ENCODE measurements at regions not wholly inside any gene's neighbourhood (a gene's known extent, or its start where the extent isn't known, plus 50 kb on each side); places are given as distances from the start of the nearest gene placed in this dataset.

GRCh38 chr9:87211669-87212068 is 264.4 kb upstream of the GAS1 start:
- ChIA-PET RAD21 (ENCODE audit: low non-redundant PET in 1 of 2, low total read pairs in 2 of 2, uncharacterized antibody in 2 of 2, unreplicated experiment in 2 of 2) (no interaction called here), CTCF (no interaction called here), POLR2A (no interaction called here)
- Histone ChIP-seq H2AFZ (ENCODE audit: low read depth, low read length, poor library complexity, severe bottlenecking) (no peak overlapping the region), H3K4me2 (ENCODE audit: low read length) (no peak overlapping the region), H3K9me2 (ENCODE audit: insufficient read depth) (no peaks in the 10 kb centered on the region), H3K36me3 (ENCODE audit: control insufficient read depth in 1 of 2, insufficient read depth in 2 of 2, low read length in 2 of 2) (no peaks in the 10 kb centered on the region), H3K27ac (ENCODE audit: low read depth, low read length) (no peak overlapping the region), H3K27me3 (ENCODE audit: insufficient read depth, low read length) (peaks cover 53% of the 10 kb centered on the region), H3K9ac (ENCODE audit: low read length) (no peak overlapping the region), H4K20me1 (ENCODE audit: insufficient read depth) (no peaks in the 10 kb centered on the region), H3K79me2 (ENCODE audit: insufficient read depth, low read length) (no peaks in the 10 kb centered on the region), H3K4me1 (ENCODE audit: control insufficient read depth in 1 of 2, insufficient read depth in 2 of 2, low read length in 2 of 2) (peaks cover 9% of the 10 kb centered on the region in 2 experiments), H3K4me3 (replicated peaks in 1 of 2; ENCODE audit: low read depth in 1 of 2, low read length in 2 of 2) (no peak overlapping the region), H3K9me3 (ENCODE audit: control insufficient read depth in 1 of 2, insufficient read depth in 1 of 2, low read depth in 1 of 2, low read length in 2 of 2) (no peaks in the 10 kb centered on the region)
- no peak for TF ChIP-seq ZFX (IDR thresholded peaks at IDR 0.05)
- TF ChIP-seq, protein P1, sequence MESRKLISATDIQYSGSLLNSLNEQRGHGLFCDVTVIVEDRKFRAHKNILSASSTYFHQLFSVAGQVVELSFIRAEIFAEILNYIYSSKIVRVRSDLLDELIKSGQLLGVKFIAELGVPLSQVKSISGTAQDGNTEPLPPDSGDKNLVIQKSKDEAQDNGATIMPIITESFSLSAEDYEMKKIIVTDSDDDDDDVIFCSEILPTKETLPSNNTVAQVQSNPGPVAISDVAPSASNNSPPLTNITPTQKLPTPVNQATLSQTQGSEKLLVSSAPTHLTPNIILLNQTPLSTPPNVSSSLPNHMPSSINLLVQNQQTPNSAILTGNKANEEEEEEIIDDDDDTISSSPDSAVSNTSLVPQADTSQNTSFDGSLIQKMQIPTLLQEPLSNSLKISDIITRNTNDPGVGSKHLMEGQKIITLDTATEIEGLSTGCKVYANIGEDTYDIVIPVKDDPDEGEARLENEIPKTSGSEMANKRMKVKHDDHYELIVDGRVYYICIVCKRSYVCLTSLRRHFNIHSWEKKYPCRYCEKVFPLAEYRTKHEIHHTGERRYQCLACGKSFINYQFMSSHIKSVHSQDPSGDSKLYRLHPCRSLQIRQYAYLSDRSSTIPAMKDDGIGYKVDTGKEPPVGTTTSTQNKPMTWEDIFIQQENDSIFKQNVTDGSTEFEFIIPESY (IDR thresholded peaks at IDR 0.05; ENCODE audit: extremely low read depth, insufficient replicate concordance, low read length) = no peak
- DNase-seq (ENCODE audit: low read depth, low spot score) (no peak), ATAC-seq (no peak)
- intact Hi-C loops (cut with micrococcal nuclease) = loop anchor here (5.0 kb wide), 1 partner anchor 49 kb away; no protein-coding TSS in a partner anchor
- no TSS peak for BruUV-seq (replicated peaks)

GRCh38 chr9:87212605-87213021 is 265.3 kb upstream of the GAS1 start:
- Histone ChIP-seq H2AFZ (ENCODE audit: low read depth, low read length, poor library complexity, severe bottlenecking) (no peak overlapping the region), H3K27ac (ENCODE audit: low read depth, low read length) (no peak overlapping the region)
- RAD21 ChIA-PET (ENCODE audit: low non-redundant PET in 1 of 2, low total read pairs in 2 of 2, uncharacterized antibody in 2 of 2, unreplicated experiment in 2 of 2) = no interaction called here

More at GRCh38 chr9:87212605-87213021, 265.3 kb upstream of the GAS1 start:
- no peak overlapping the region for H3K4me3 ChIP-seq (replicated peaks in 1 of 2; ENCODE audit: low read depth in 1 of 2, low read length in 2 of 2)
- peaks cover 9% of the 10 kb centered on the region in 2 experiments for H3K4me1 ChIP-seq (ENCODE audit: control insufficient read depth in 1 of 2, insufficient read depth in 2 of 2, low read length in 2 of 2)
- H3K4me2 ChIP-seq (ENCODE audit: low read length) = no peak overlapping the region
- intact Hi-C loops (cut with micrococcal nuclease) = loop anchor here (5.0 kb wide), 1 partner anchor 50 kb away; no protein-coding TSS in a partner anchor
- ATAC-seq (0 out of 2 replicates have a peak, but pooled peaks have one; percentile 36), DNase-seq (ENCODE audit: low read depth, low spot score) (peak; percentile 4)
- BruUV-seq (replicated peaks) = no TSS peak
- no peaks in the 10 kb centered on the region for H3K9me2 ChIP-seq (ENCODE audit: insufficient read depth)
- TF ChIP-seq FOSL1 (IDR thresholded peaks at IDR 0.05; ENCODE audit: low read depth) (peak; percentile 67), JUND (IDR thresholded peaks at IDR 0.05) (peak; percentile 51; the same call in 1 of the 2 replicates), POLR2AphosphoS5 (IDR thresholded peaks at IDR 0.05; ENCODE audit: low read depth, low read length) (no peak)
- CTCF ChIA-PET = no interaction called here
- peaks cover 56% of the 10 kb centered on the region for H3K27me3 ChIP-seq (ENCODE audit: insufficient read depth, low read length)
- no peaks in the 10 kb centered on the region for H3K36me3 ChIP-seq (ENCODE audit: control insufficient read depth in 1 of 2, insufficient read depth in 2 of 2, low read length in 2 of 2)
- H3K9ac ChIP-seq (ENCODE audit: low read length) = no peak overlapping the region
- H3K79me2 ChIP-seq (ENCODE audit: insufficient read depth, low read length) = no peaks in the 10 kb centered on the region
- no peaks in the 10 kb centered on the region for H4K20me1 ChIP-seq (ENCODE audit: insufficient read depth)
- POLR2A ChIA-PET = no interaction called here
- H3K9me3 ChIP-seq (ENCODE audit: control insufficient read depth in 1 of 2, insufficient read depth in 1 of 2, low read depth in 1 of 2, low read length in 2 of 2) = no peaks in the 10 kb centered on the region

All from HCT116 (cell line).